HG03469 (cell line): ENCODE measurements at regions not wholly inside any gene's neighbourhood (a gene's known extent, or its start where the extent isn't known, plus 50 kb on each side); places are given as distances from the start of the nearest gene placed in this dataset.
"Not testable (repeated sequence)": the region's sequence is repeated elsewhere in the genome, so short reads cannot be mapped to it uniquely, and the experiment has no call there.

Experiments used
- ATAC-seq: cut with Tn5 transposase; IDR thresholded peaks from one replicate; pipeline ENCODE4 v1.9.1; 2021; ENCODE audit warnings: mild to moderate bottlenecking, moderate library complexity, moderate number of reproducible peaks; ENCODE audit not compliant: unreplicated experiment

DNA sequence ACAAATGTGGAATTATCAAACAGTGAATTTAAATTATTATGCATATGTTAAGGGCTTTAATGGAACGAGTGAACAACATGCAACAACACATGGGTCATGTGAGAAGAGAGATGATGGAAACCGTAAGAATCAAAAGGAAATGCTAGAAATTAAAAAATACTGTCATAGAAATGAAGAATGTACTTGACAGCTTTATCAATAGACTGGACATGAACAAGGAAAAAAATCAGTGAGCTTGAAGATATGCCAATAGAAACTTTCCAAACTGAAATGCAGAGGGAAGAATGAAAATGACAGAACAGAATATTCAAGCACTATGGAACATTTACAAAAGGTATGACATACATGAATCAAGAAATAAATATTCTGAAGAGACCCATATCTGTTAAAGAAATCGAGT is 117.7 kb upstream of the KCNJ3 start:
- ATAC-seq = no peak

DNA sequence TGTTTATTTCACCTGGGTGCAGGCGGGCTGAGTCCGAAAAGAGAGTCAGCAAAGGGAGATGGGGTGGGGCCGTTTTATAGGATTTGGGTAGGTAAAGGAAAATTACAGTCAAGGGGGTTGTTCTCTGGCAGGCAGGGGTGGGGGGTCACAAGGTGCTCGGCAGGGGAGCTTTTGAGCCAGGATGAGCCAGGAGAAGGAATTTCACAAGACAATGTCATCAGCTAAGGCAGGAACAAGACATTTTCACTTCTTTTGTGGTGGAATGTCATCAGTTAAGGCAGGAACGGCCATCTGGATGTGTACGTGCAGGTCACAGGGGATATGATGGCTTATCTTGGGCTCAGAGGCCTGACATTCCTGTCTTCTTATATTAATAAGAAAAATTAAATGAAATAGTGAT is 115.8 kb upstream of the KCNJ3 start:
- ATAC-seq = not testable (repeated sequence)

- ATAC-seq = not testable (repeated sequence)
Observed at GRCh38 chr2:154583274-154583673, 115.2 kb upstream of the KCNJ3 start.

- no peak for ATAC-seq
Observed at GRCh38 chr2:154587739-154588138, 110.8 kb upstream of the KCNJ3 start.

DNA sequence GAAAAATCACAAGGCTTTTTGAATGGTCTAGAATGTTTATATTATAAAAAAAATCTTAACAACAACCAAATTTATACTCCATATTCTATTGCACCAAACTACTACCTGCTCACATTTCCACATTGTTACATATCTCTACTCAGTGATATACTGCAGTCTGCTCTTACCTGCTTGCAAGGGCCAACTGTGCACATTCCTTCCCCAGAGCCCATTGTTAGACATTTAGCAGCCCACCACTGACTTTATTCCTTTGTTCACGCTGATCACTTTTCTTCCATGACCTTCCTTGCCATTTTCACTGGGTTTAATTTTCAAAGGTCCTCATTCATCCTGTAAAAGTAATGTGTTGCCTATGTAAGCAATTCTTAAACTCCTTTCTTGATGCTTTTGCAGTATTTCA is 109.7 kb upstream of the KCNJ3 start:
- ATAC-seq = no peak

GRCh38 chr2:154589514-154589913 is 109.0 kb upstream of the KCNJ3 start:
- no peak for ATAC-seq

GRCh38 chr2:154591294-154591820 is 107.1 kb upstream of the KCNJ3 start:
- no peak for ATAC-seq

DNA sequence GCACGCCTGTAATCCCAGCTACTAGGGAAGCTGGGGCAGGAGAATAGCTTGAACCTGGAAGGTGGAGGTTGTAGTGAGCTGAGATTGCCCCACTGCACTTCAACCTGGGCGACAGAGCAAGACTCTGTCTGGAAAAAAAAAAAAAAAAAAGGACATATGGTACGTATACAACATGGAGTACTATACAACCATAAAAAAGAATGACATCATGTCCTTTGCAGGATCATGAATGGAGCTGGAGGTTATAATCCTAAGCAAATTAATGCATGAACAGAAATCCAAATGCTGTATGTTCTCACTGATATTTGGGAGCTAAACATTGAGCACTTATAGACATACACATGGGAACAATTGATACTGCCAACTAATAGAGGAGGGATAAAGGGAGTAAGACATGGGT is 99.3 kb upstream of the KCNJ3 start:
- ATAC-seq = no peak

GRCh38 chr2:154600927-154601494 is 97.5 kb upstream of the KCNJ3 start:
- no peak for ATAC-seq

- no peak for ATAC-seq
Observed at GRCh38 chr2:154603682-154604081, 94.8 kb upstream of the KCNJ3 start.

- ATAC-seq = no peak
Observed at GRCh38 chr2:154608438-154608837, 90.1 kb upstream of the KCNJ3 start.

GRCh38 chr2:154614906-154615305 is 83.6 kb upstream of the KCNJ3 start:
- ATAC-seq = no peak

DNA sequence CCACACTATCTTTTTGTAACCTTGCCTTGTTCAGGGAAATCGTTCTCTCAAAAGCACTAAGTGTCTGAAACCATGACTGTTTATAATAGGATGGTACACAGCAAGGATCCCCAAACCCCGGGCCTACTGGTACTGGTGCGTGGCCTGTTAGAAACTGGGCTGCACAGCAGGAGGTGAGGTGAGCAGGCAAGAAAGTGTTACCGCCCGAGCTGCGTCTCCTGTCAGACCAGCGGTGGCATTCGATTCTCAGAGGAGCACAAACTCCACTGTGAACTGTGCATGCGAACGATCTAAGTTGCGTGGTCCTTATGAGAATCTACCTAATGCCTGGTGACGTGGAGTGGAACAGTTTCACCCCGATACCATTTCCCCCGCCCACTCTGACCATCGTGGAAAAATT is 81.8 kb upstream of the KCNJ3 start:
- ATAC-seq = no peak

DNA sequence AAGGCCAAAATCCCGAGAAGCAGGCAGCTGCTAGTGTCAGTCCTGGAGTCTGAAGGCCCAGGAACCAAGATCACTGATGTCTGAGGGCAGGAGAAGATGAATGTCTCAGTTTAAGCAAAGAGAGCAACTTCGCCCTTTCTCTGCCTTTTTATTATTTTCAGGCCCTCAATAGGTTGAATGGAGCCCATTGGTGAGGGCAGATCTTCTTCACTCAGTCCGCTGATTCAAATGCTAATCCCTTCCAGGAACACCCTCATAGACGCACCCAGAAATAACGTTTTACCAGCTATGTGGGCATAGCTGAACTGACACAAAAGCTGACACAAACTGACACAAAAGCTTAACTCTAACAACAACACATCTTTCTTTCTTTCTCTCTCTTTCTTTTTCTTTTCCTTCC is 78.0 kb upstream of the KCNJ3 start:
- no peak for ATAC-seq

DNA sequence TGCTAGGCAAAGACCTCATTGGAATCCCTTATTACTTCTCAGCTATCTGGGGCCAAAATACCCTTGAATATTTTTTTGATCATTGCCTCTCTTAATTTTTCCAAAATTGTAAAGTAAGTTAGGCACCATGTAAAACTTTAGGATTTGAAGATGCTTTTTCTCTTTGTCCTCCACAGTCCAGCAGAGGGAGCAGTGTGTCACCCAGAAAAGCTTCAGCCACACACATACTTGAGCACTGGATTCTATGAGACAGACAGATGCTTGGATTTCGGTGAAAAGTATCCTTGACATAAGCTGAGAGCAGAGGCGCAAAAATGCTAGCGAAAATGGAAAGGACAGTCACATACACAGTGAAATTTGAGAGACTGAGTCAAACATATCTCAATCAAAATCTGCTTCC is 74.7 kb upstream of the KCNJ3 start:
- peak; percentile 54 for ATAC-seq

DNA sequence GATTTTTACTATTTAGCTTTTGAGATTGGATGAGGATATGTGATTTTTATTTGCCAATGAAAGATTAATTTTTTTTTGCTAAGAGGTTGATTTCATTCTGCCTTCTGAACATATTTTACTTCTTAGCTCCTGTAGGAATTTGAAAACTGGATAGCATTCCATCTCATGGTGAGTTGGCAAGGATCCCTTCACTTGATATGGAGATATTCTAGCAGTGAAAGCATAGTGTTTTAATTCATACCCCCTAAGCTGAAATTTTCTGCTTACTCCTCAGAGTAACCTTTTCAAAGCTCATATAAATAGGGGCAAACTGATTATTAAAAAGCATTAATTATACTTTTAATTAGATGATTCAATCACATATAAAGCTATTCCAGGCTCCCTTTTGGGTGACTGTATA is 61.0 kb upstream of the KCNJ3 start:
- no peak for ATAC-seq

GRCh38 chr2:154638783-154639182 is 59.7 kb upstream of the KCNJ3 start:
- ATAC-seq = no peak

GRCh38 chr2:154640000-154640399 is 58.5 kb upstream of the KCNJ3 start:
- ATAC-seq = no peak
